HT1080 (cell line): ENCODE measurements at regions not wholly inside any gene's neighbourhood (a gene's known extent, or its start where the extent isn't known, plus 50 kb on each side); places are given as distances from the start of the nearest gene placed in this dataset.
A peak's percentile ranks its signal among the peaks of the same experiment; 100 is the strongest.

Experiments
- DNase-seq: peaks from one replicate; pipeline ENCODE4 v3.0.0-alpha.2; 2015; ENCODE audit warnings: low read depth

GRCh38 chr16:86016201-86016965 is 117.4 kb downstream of the IRF8 start:
- DNase-seq: peak; percentile 31

DNA sequence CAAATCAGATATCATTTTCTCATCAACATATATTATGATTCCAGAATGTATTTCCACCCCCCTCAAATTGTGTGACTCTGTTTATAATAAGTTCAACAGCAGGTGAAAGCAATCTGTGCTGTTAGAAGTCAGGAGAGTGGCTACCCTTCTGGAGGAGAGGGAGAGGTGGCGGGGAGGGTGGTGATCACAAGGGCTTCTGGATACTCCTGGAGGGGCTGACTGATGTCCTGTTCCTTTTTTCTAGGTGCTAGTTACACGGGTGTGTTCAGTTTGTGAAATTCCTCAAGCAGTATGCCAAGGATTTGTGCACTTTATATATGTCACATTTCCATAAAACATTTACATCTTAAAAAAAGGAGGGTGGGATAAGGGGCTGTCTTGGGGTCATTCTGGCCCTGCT is 119.1 kb downstream of the IRF8 start:
- no peak for DNase-seq

DNA sequence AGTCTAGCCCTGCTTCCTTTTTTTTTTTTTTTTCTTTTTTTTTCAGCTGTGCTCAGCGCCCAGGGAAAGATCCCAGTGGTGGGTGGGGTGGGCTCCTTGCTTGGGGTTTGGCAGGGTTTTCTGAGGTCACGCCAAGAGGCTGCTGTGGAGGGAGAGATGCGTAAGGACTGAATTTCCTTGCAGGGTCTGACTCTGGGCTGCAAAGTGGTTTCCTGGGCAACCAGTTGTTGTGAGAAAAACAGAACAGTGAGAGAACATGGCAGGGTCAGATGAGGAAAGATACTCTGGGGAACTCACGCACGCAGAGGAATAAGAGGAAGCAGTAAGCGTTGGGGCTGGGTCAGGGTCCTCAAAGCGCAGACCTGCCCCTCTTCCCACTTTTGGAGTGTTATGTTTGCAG is 119.5 kb downstream of the IRF8 start:
- DNase-seq: no peak

- DNase-seq: no peak
Measured at GRCh38 chr16:86018941-86019340, 120.0 kb downstream of the IRF8 start.

- DNase-seq: no peak
Measured at GRCh38 chr16:86019446-86020047, 120.6 kb downstream of the IRF8 start.

DNA sequence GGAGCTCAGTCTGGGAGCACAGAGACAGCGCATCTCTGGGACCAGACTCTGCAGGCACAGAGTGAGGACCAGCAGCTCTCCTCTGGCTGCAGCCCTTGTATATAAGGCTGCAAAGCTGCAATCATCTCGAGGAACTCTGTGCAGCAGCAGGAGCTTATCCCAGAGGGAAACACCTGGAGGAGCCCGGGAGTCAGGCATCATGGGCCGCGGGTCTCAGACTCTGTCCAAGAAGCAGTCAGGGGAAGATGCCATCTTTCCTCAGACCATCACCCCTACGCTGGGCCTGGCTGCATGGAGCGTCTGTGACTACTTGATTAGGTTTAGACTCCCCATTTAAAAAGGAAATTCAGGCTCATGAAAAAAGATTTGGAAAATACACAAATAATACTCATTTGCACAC is 122.0 kb downstream of the IRF8 start:
- no peak for DNase-seq

- no peak for DNase-seq
Measured at GRCh38 chr16:86022381-86022960, 123.5 kb downstream of the IRF8 start.

DNA sequence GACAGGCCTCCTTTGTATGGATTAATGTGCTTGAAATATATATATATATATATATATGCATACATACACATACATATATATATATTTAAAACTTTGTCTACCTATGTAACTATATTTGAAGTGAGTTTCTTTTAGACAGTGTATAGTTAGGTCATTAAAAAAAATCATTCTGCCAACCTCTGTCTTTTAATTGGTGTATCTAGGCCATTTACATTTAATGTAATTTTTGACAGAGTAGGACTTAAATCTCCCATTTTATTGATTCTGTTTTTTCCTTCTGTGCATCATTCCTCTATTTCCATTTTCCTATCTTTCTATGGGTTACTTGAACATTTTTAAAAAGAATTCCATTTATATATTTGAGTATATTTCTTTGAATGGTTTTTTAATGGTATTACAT is 125.2 kb downstream of the IRF8 start:
- DNase-seq: no peak

- DNase-seq: no peak
Measured at GRCh38 chr16:86025706-86026105, 126.7 kb downstream of the IRF8 start.

GRCh38 chr16:86026171-86026910 is 127.4 kb downstream of the IRF8 start:
- no peak for DNase-seq

GRCh38 chr16:86026916-86027315 is 128.0 kb downstream of the IRF8 start:
- DNase-seq: no peak

- no peak for DNase-seq
Measured at GRCh38 chr16:86027373-86028126, 128.6 kb downstream of the IRF8 start.

DNA sequence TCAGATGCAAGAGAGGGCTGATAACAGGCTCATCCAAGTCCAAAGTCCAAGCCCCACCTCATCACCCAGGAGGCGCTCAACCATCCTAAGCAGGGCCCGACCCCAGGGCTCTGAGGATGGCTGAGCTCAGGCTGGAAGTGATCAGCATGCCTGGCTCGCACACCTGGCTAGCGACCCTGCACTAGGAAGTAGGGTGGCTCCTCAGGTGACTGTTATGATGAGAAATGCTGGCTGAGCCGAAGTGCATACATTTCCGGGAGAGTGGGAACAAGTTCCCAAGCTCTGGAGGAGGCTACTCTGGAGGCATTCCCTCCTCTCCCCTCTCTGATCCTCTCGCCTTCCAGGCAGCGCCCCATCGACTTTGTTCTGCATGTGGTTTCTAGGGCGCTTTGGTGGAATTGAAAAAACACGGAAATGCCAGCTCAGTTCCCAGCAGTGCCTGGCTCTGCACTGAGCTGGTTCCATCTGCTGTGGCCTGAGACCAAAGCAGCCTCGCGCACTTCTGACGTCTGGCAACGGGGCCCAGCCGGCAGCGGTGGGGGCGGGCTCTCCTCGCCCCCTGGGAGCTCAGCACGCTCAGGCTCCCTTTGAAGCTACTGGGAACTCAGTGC is 130.3 kb downstream of the IRF8 start:
- no peak for DNase-seq

GRCh38 chr16:86030116-86030515 is 131.2 kb downstream of the IRF8 start:
- no peak for DNase-seq

- no peak for DNase-seq
Measured at GRCh38 chr16:86031141-86031678, 132.2 kb downstream of the IRF8 start.

GRCh38 chr16:86033016-86033474 is 134.1 kb downstream of the IRF8 start:
- DNase-seq: no peak

GRCh38 chr16:86033971-86034370 is 135.0 kb downstream of the IRF8 start:
- no peak for DNase-seq

DNA sequence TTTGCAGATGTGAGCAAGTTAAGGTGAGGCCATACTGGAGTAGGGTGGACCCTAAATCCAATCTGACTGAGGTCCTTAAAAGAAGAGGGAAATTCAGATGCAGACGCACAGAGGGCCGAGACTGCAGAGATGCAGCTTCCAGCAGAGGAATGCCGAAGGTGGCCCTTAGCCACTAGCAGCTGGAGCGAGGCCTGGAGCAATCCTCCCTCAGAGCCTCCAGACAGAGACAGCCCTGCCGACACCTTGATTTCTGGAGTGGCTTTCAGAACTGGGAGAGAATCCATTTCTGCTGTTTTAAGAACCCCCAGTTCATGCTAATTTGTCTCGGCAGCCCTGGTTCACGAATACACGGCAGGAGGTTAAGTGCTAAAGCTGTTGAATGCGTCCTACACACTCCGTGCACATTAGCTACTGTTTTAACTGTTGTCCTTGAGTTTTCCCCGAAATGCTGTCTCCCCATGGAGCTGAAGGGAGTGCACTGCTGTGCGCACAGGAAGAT is 135.5 kb downstream of the IRF8 start:
- DNase-seq: no peak

DNA sequence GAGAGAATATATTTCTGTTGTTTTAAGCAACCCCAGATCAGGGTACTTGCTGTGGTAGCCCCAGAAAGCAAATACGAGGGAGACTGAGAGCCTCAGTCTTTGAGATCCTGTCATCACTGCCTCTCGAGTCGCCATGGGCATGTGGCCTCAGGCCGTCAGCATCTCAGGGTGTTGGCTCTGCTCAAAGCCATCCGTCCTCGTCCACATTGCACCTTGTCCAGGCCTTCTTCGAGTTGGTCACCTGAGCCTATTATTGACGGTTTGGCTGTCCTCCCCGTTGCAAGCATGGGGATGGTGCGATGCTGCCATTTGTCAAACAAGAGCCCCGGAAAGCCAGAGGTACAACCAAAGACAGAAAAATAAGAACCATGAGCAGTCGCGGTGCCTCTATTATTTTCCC is 136.9 kb downstream of the IRF8 start:
- no peak for DNase-seq
